Loucy (cell line): ENCODE measurements at regions not wholly inside any gene's neighbourhood (a gene's known extent, or its start where the extent isn't known, plus 50 kb on each side); places are given as distances from the start of the nearest gene placed in this dataset.

Source experiments
- CTCF ChIP-seq: fragments of 200-600 bp; sonication (generic); conservative IDR thresholded peaks from 2 replicates; pipeline ENCODE4 v1.5.1; 2014; ENCODE audit warnings: mild to moderate bottlenecking, antibody characterized with exemption, low read length
- EZH2phosphoT487 ChIP-seq: fragments of 200-600 bp; IDR thresholded peaks from 2 replicates; pipeline ENCODE4 v1.6.1; 2018; ENCODE audit warnings: antibody characterized with exemption, mild to moderate bottlenecking, moderate library complexity, borderline replicate concordance

DNA sequence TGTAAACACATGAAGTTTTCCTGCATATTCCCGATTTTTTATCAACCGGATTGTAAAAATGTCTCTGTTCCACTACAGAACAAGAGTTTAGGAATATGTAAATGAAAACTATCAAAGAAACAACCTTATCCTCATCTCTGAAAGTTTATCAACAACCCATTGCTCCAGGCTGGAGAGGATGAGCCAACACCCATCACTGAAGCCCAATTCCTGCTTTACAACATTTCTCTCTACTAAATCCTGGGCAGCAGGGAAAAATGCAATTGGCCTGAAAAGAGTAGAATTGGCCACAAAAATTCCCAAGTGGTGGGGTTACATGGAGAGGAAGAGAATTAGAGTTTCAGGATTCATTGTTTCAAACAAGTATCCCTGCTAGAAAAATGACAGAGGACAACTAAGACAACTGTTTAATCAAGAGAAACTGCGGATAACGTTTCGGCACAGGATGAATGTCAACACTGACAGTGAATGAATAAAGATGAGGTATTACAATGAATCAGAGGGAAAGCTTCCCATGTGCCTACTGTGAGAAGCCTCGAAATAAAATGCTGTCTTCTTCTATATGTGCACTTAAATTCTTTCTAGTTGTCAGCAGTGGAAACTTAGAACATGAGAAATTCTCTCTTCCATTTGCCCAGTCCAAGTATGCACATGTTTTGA, 317.3 kb upstream of the ANO3 start:
- no peak for TF ChIP-seq CTCF
- no peak for TF ChIP-seq EZH2phosphoT487
